ENCODE measurements at regions not wholly inside any gene's neighbourhood (a gene's known extent, or its start where the extent isn't known, plus 50 kb on each side); places are given as distances from the start of the nearest gene placed in this dataset.
"Not testable (repeated sequence)": the region's sequence is repeated elsewhere in the genome, so short reads cannot be mapped to it uniquely, and the experiment has no call there.

DNA sequence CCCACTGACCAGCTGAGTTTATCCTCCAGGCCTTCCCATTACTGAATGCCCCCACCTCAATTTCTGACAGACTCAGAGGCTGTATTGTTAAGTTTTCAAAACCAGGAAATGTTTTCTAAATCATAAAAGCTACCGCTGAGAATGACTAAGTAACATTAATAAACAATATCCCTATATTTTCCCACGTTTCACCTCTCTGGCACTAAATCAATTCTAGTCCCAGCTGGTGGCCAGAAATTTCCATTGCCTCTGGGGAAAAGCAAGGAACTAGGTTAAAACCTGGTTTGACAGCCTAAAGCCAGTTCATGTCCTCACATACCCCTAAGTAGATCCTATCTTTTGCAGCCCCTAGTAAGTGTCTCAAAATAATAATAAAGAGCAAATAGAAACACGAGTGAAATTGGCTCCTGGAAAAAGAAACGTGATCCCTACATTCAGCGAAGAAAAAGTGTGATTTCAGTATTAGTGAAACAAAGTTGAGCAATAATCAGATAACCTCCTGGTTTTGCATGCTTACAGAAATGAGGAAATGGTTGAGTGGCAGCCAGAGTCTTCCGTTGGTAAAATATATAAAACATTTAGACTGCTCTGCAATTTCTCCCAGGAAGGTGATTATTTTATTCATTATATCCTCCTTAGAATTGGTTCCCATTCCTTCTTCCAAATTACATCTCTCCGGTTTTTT, 110.9 kb downstream of the ESM1 start:
- no peaks in the 10 kb centered on the region for H3K4me1 Mint-ChIP-seq
- no peak overlapping the region for H3K4me3 Mint-ChIP-seq
- H3K36me3 Mint-ChIP-seq, result no peaks in the 10 kb centered on the region
- no peak overlapping the region for H3K27ac Mint-ChIP-seq
- peaks cover 15% of the 10 kb centered on the region for H3K27me3 Mint-ChIP-seq
- no peaks in the 10 kb centered on the region for H3K9me3 Mint-ChIP-seq
- DNase-seq (ENCODE audit: low spot score in 2 of 2), result no peak
- no peak for ATAC-seq (ENCODE audit: low read depth)

- no peaks in the 10 kb centered on the region for H3K9me3 Mint-ChIP-seq
- H3K27me3 Mint-ChIP-seq, result peaks cover 15% of the 10 kb centered on the region
- DNase-seq (ENCODE audit: low spot score in 2 of 2), result no peak
- H3K36me3 Mint-ChIP-seq, result no peaks in the 10 kb centered on the region
- no peak overlapping the region for H3K27ac Mint-ChIP-seq
- ATAC-seq (ENCODE audit: low read depth), result no peak
- H3K4me1 Mint-ChIP-seq, result no peaks in the 10 kb centered on the region
- no peak overlapping the region for H3K4me3 Mint-ChIP-seq
Observed at GRCh38 chr5:54873691-54874090, 111.7 kb downstream of the ESM1 start.

DNA sequence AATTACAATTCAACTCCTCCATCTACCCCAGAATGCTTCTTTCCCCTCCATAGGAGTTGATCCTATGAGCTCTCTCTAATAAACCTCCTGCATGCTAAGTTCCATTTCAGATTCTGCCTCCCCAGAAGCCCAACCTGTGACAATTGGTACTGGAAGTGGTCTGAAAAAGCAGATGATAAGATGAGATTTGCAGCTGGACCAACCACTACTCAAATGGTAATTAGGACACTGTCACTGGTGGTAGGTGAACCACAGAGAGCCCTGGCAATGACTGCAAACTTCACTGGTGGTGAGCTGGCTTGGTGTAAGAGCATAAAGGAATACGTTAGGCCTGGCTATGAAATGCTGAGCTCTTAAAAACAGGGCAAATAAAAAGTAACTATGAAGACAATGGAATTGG, 112.6 kb downstream of the ESM1 start:
- Mint-ChIP-seq H3K36me3 (no peaks in the 10 kb centered on the region), H3K9me3 (no peaks in the 10 kb centered on the region), H3K4me1 (no peaks in the 10 kb centered on the region), H3K4me3 (no peak overlapping the region), H3K27me3 (peaks cover 15% of the 10 kb centered on the region), H3K27ac (no peak overlapping the region)
- DNase-seq (ENCODE audit: low spot score in 2 of 2) (no peak), ATAC-seq (ENCODE audit: low read depth) (no peak)

- no peaks in the 10 kb centered on the region for H3K36me3 Mint-ChIP-seq
- no peaks in the 10 kb centered on the region for H3K9me3 Mint-ChIP-seq
- DNase-seq (ENCODE audit: low spot score in 2 of 2) (no peak), ATAC-seq (ENCODE audit: low read depth) (no peak)
- H3K27ac Mint-ChIP-seq, result no peak overlapping the region
- no peak overlapping the region for H3K4me3 Mint-ChIP-seq
- peaks cover 10% of the 10 kb centered on the region for H3K27me3 Mint-ChIP-seq
- H3K4me1 Mint-ChIP-seq, result no peaks in the 10 kb centered on the region
Observed at GRCh38 chr5:54870271-54870670, 115.1 kb downstream of the ESM1 start.

GRCh38 chr5:54869691-54870090, 115.7 kb downstream of the ESM1 start:
- ATAC-seq (ENCODE audit: low read depth), result no peak
- H3K27me3 Mint-ChIP-seq, result peaks cover 9% of the 10 kb centered on the region

DNA sequence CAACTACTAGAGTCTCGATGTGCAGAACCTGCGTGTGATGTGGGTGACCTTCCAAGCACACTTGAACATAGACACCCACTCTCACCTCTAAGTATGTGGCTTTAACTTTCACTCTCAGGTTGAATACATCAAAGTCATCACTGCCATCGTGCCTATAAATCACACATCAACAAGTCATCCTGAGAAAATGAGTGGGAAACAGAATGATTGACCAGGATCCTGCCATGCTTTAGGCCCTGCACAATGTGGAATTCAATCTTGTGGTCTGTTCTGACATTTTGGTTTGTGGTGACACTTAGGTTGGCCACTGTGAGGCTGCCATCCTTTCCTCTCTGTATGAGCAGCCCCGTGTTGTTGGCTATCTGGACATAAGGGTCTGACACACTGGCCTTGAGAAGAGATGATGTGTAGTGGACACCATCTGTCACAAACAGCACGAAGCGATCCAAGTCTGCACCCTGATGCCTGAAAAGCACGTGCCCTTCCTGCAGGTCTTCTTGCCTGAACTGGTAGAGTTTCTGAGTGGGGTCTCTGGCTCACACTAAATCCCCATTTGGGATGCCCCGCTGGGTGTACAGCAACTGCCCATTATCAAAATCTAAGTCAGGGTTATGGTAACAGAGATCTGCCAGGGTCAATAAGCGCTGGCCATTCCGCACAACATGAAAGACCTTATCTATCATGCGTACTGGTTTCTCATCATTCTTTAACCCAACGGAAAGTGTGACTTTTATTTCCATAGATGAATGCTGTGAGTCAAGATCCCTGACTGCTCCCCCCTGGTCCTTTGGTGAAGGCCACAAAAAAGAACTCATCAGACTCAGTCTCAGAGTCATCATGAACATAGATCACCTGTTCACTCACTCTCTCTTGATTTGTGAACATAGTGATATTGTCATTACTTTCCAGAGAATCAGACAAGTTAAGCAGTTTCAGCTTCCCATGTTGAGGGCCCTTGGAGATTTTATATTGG, 116.6 kb downstream of the ESM1 start:
- Mint-ChIP-seq H3K4me3 (no peak overlapping the region), H3K27me3 (peaks cover 8% of the 10 kb centered on the region), H3K36me3 (no peaks in the 10 kb centered on the region), H3K4me1 (no peaks in the 10 kb centered on the region), H3K9me3 (no peaks in the 10 kb centered on the region), H3K27ac (no peak overlapping the region)
- no peak for DNase-seq (ENCODE audit: low spot score in 2 of 2)
- no peak for ATAC-seq (ENCODE audit: low read depth)

More at GRCh38 chr5:54869691-54870090, 115.7 kb downstream of the ESM1 start:
- no peak for DNase-seq (ENCODE audit: low spot score in 2 of 2)
- no peak overlapping the region for H3K27ac Mint-ChIP-seq
- H3K9me3 Mint-ChIP-seq, result no peaks in the 10 kb centered on the region
- no peaks in the 10 kb centered on the region for H3K36me3 Mint-ChIP-seq
- H3K4me1 Mint-ChIP-seq, result no peaks in the 10 kb centered on the region
- H3K4me3 Mint-ChIP-seq, result no peak overlapping the region

DNA sequence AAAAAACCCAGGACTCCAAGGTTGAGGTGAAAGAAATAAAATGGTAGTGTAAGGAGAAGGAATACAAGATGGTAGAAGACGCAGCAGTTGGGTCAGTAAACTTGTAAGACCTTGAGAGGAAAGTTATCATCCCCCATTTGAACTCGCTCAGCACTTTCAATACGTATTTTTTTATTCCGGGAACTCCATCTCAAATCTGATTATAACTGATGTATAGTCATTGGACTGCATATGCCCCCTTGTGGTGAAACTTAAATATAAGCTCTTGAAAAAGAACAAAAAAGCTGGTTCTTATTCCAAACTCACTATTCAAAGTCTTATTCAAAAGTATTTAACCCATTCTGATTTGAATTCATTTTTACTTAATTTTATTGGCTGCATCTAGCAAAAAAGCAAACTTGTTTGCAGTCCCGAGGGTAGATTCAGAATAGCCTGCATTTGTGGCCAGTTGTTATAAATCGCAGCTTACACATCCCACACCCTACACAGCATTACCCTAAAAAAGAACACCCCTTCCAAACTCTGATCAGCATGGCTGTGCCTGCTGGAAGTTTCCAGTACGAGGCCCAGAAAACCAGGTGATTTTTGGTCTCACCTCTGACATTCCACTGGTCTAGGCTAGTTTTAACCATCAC, 118.0 kb downstream of the ESM1 start:
- Mint-ChIP-seq H3K4me1 (no peaks in the 10 kb centered on the region), H3K9me3 (no peaks in the 10 kb centered on the region), H3K27me3 (peaks cover 12% of the 10 kb centered on the region), H3K36me3 (no peaks in the 10 kb centered on the region), H3K27ac (no peak overlapping the region), H3K4me3 (peak overlapping the region; percentile 15)
- ATAC-seq (ENCODE audit: low read depth), result peak; percentile 64
- peak in 1 of 2 donors; percentile 40 for DNase-seq (ENCODE audit: low spot score in 2 of 2)

DNA sequence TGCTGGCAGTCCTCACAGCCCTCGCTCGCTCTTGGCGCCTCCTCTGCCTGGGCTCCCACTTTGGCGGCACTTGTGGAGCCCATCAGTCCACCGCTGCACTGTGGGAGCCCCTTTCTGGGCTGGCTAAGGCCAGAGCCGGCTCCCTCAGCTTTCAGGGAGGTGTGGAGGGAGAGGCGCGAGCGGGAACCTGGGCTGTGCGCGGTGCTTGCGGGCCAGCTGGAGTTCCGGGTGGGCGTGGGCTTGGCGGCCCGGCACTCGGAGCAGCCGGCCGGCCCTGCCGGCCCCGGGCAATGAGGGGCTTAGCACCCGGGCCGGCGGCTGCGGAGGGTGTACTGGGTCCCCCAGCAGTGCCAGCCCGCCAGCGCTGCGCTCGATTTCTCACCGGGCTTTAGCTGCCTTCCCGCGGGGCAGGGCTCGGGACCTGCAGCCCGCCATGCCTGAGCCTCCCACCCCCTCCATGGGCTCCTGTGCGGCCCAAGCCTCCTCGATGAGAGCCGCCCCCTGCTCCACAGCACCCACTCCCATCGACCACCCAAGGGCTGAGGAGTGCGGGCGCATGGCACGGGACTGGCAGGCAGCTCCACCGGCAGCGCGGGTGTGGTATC, 120.4 kb downstream of the ESM1 start:
- not testable (repeated sequence) for ATAC-seq (ENCODE audit: low read depth); H3K9me3 Mint-ChIP-seq; DNase-seq (ENCODE audit: low spot score in 2 of 2); H3K4me1 Mint-ChIP-seq; H3K36me3 Mint-ChIP-seq; H3K4me3 Mint-ChIP-seq; H3K27ac Mint-ChIP-seq
- H3K27me3 Mint-ChIP-seq, result peaks cover 13% of the 10 kb centered on the region

DNA sequence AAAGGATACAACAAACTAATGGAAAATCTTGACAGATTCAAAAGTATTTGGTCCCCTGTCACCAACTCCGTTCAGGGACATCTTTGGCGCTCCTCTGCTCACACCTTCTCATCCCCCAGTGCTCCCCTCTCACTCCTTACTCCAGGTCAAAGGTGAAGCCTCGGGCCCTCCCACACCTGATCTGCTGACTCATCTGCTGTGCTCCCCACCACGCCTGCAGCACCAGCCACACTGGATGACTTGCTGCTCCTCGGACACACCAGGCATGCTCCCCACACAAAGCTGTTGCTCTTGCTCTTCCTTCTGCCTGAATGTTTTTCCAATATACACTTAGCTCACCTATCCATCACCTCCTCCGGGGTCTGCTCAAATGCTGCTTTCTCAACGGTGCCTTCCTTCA, 123.4 kb downstream of the ESM1 start:
- DNase-seq (ENCODE audit: low spot score in 2 of 2), result no peak
- H3K36me3 Mint-ChIP-seq, result peaks cover 8% of the 10 kb centered on the region
- H3K4me1 Mint-ChIP-seq, result no peaks in the 10 kb centered on the region
- H3K27me3 Mint-ChIP-seq, result peaks cover 18% of the 10 kb centered on the region
- H3K9me3 Mint-ChIP-seq, result peaks cover 11% of the 10 kb centered on the region
- no peak overlapping the region for H3K27ac Mint-ChIP-seq
- no peak overlapping the region for H3K4me3 Mint-ChIP-seq
- ATAC-seq (ENCODE audit: low read depth), result no peak

DNA sequence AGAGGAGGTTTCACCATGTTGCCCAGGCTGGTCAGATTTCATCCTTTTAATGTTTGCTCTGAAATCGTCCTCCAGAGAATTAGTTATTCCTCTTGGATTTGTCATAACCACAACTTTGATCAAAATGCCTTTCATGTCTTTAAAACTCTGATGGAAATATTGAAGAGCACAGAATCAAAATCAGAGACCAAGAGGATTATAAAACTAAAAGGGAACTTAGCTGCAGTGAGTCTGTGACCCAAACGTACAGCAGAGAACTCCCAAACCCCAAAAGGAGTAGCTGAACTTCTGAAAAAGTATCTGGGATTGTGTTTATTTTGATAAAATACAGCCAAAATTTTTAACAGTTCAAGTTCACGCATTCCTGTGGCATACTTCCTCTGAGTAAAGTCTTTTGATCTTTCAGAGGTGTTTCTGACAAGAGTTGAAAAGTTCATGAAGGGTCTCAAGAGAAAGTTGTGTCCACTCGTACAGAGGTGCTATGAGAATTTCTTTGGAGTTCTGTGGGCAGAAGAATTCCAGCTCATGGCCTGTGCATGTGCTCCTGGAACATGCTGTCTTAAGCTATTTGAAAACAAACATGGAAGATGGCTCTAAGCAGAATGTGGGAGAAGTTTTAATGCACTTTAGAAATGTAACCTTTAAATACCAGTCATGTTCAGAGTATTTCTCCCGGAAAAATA, 124.0 kb downstream of the ESM1 start:
- no peak for DNase-seq (ENCODE audit: low spot score in 2 of 2)
- H3K4me3 Mint-ChIP-seq, result no peak overlapping the region
- peaks cover 8% of the 10 kb centered on the region for H3K36me3 Mint-ChIP-seq
- H3K27ac Mint-ChIP-seq, result no peak overlapping the region
- ATAC-seq (ENCODE audit: low read depth), result no peak
- H3K27me3 Mint-ChIP-seq, result peaks cover 18% of the 10 kb centered on the region
- peaks cover 12% of the 10 kb centered on the region for H3K9me3 Mint-ChIP-seq
- H3K4me1 Mint-ChIP-seq, result no peaks in the 10 kb centered on the region

DNA sequence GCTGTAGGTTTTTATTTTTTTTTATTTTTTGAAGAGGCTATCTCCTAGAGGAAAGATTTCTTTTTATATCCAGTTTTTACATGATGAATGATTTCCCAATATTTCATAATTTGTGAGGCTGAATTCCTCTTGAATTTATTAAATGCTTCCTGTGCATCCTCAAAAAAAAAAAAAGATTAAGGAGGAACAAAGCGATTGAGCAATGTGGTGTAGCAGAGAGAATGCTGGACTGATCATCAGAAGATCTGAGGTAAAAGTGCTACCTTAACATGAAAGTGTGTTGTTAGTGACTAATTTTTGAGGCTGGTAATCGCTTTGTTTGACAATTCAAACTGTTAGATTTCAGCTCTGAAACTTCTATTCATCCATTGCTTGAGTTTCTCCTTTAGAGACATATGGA, 125.1 kb downstream of the ESM1 start:
- peaks cover 12% of the 10 kb centered on the region for H3K9me3 Mint-ChIP-seq
- peaks cover 18% of the 10 kb centered on the region for H3K27me3 Mint-ChIP-seq
- peaks cover 8% of the 10 kb centered on the region for H3K36me3 Mint-ChIP-seq
- ATAC-seq (ENCODE audit: low read depth) (no peak), DNase-seq (ENCODE audit: low spot score in 2 of 2) (no peak)
- no peaks in the 10 kb centered on the region for H3K4me1 Mint-ChIP-seq
- H3K4me3 Mint-ChIP-seq, result no peak overlapping the region
- no peak overlapping the region for H3K27ac Mint-ChIP-seq

DNA sequence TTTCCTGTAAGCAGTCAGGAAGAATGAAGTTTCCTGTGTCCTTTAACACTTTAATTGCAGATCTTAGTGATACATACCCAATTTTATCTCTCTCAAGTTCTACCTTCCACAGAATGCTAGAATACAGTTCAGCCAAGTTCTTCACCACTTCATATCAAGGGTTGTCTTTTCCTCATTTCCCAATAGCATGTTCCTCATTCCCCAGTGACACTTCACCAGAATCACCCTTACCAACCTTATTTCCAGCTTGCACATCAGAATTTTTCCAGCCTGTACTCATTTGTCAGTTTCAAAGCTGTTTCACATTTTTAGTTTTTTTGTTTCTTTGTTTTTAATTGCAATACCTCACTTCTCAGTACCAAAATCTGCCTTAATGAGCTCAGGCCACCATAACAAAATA, 126.1 kb downstream of the ESM1 start:
- no peak overlapping the region for H3K27ac Mint-ChIP-seq
- no peak overlapping the region for H3K4me3 Mint-ChIP-seq
- peaks cover 12% of the 10 kb centered on the region for H3K9me3 Mint-ChIP-seq
- peaks cover 8% of the 10 kb centered on the region for H3K36me3 Mint-ChIP-seq
- no peak for ATAC-seq (ENCODE audit: low read depth)
- DNase-seq (ENCODE audit: low spot score in 2 of 2), result no peak
- peaks cover 18% of the 10 kb centered on the region for H3K27me3 Mint-ChIP-seq
- no peaks in the 10 kb centered on the region for H3K4me1 Mint-ChIP-seq

- H3K4me1 Mint-ChIP-seq, result no peaks in the 10 kb centered on the region
- peaks cover 9% of the 10 kb centered on the region for H3K27me3 Mint-ChIP-seq
- DNase-seq (ENCODE audit: low spot score in 2 of 2) (no peak), ATAC-seq (ENCODE audit: low read depth) (no peak)
- peaks cover 5% of the 10 kb centered on the region for H3K36me3 Mint-ChIP-seq
- peaks cover 12% of the 10 kb centered on the region for H3K9me3 Mint-ChIP-seq
- no peak overlapping the region for H3K27ac Mint-ChIP-seq
- no peak overlapping the region for H3K4me3 Mint-ChIP-seq
Observed at GRCh38 chr5:54854883-54855581, 130.4 kb downstream of the ESM1 start.

Measured in memory B cell (primary cell).